ENCODE measurements at regions not wholly inside any gene's neighbourhood (a gene's known extent, or its start where the extent isn't known, plus 50 kb on each side); places are given as distances from the start of the nearest gene placed in this dataset.

DNA sequence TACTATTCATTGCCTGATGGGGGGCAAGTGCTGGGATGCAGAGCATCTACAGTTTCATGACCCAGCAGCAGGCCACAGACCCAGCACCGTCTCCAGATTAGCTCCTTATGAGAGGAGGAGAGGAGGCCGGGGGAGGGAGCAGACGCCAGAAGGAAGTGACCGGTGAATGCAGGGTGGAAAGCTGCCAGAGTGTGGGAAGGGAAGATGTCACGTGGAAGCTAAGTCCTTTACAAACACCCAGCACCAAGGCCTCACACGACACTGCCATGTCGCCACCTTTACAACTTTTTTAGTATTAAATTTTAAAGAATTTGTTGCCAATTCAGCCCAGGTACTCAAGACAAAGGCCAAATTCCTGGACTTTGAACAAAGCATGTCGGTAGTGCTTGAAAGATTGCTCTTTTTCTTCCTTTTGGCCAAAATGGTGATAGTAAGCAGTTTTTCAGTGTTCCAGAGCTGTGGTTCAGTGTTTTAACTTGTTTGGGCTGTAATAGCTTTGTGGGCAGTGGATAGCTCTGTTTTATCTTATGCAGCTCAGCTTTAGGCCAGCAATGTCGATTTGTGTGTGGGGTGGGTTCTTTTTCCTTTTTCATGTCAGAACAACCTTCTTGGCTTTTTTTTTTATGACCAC lies 58.2 kb downstream of the ZBTB38 start:
- ATAC-seq (ENCODE audit: insufficient read depth, low FRiP score) (peak; percentile 76), DNase-seq (peak; percentile 76 to 94 (median 85))
- H3K36me3 ChIP-seq (ENCODE audit: control insufficient read depth in 4 of 4, insufficient read depth in 4 of 4, low read length in 4 of 4), result peaks cover 0 to 15% (median 9%) of the 10 kb centered on the region in 4 donors
- H3K4me1 ChIP-seq (ENCODE audit: control insufficient read depth in 5 of 5, insufficient read depth in 5 of 5, low read length in 5 of 5), result peaks cover 7 to 41% (median 16%) of the 10 kb centered on the region in 5 donors
- no peak overlapping the region for H3K4me3 ChIP-seq
- TF ChIP-seq, protein P1, sequence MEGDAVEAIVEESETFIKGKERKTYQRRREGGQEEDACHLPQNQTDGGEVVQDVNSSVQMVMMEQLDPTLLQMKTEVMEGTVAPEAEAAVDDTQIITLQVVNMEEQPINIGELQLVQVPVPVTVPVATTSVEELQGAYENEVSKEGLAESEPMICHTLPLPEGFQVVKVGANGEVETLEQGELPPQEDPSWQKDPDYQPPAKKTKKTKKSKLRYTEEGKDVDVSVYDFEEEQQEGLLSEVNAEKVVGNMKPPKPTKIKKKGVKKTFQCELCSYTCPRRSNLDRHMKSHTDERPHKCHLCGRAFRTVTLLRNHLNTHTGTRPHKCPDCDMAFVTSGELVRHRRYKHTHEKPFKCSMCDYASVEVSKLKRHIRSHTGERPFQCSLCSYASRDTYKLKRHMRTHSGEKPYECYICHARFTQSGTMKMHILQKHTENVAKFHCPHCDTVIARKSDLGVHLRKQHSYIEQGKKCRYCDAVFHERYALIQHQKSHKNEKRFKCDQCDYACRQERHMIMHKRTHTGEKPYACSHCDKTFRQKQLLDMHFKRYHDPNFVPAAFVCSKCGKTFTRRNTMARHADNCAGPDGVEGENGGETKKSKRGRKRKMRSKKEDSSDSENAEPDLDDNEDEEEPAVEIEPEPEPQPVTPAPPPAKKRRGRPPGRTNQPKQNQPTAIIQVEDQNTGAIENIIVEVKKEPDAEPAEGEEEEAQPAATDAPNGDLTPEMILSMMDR (IDR thresholded peaks at IDR 0.05; ENCODE audit: control extremely low read depth, extremely low read depth), result no peak
- H3K9me3 ChIP-seq (ENCODE audit: control insufficient read depth in 4 of 4, insufficient read depth in 3 of 4, low read length in 3 of 4), result no peaks in the 10 kb centered on the region
- H3K27ac ChIP-seq (ENCODE audit: low read depth in 1 of 2, low read length in 1 of 2), result peak overlapping the region; percentile 81 to 87
- no peaks in the 10 kb centered on the region for H3K27me3 ChIP-seq (ENCODE audit: control insufficient read depth in 3 of 3, insufficient read depth in 3 of 3, low read length in 2 of 3)
- H3K9ac ChIP-seq (ENCODE audit: insufficient read depth in 1 of 2, low read length in 2 of 2), result no peak overlapping the region
- WGBS, 2 donors, result 16 to 35% methylated on average over 9 of the region's 9 CpGs

- 88 to 93% methylated on average over 4 of the region's 4 CpGs for WGBS, 2 donors
- Histone ChIP-seq H3K27ac (ENCODE audit: low read depth in 1 of 2, low read length in 1 of 2) (peak overlapping the region; percentile 24 to 61), H3K9me3 (ENCODE audit: control insufficient read depth in 4 of 4, insufficient read depth in 3 of 4, low read length in 3 of 4) (no peaks in the 10 kb centered on the region), H3K9ac (ENCODE audit: insufficient read depth in 1 of 2, low read length in 2 of 2) (no peak overlapping the region), H3K36me3 (ENCODE audit: control insufficient read depth in 4 of 4, insufficient read depth in 4 of 4, low read length in 4 of 4) (peaks cover 0 to 20% (median 9%) of the 10 kb centered on the region in 4 donors), H3K4me1 (ENCODE audit: control insufficient read depth in 5 of 5, insufficient read depth in 5 of 5, low read length in 5 of 5) (peaks cover 10 to 34% (median 15%) of the 10 kb centered on the region in 5 donors), H3K27me3 (ENCODE audit: control insufficient read depth in 3 of 3, insufficient read depth in 3 of 3, low read length in 2 of 3) (no peaks in the 10 kb centered on the region), H3K4me3 (no peak overlapping the region)
- no peak for ATAC-seq (ENCODE audit: insufficient read depth, low FRiP score)
- TF ChIP-seq, protein P1 (IDR thresholded peaks at IDR 0.05; ENCODE audit: control extremely low read depth, extremely low read depth), result no peak
- DNase-seq, result no peak
These were observed 59.1 kb upstream of the RASA2 start for GRCh38 chr3:141427764-141428163.

GRCh38 chr3:141429371-141430035 lies 57.3 kb upstream of the RASA2 start:
- peaks cover 0 to 27% (median 11%) of the 10 kb centered on the region in 4 donors for H3K36me3 ChIP-seq (ENCODE audit: control insufficient read depth in 4 of 4, insufficient read depth in 4 of 4, low read length in 4 of 4)
- TF ChIP-seq, protein P1 (IDR thresholded peaks at IDR 0.05; ENCODE audit: control extremely low read depth, extremely low read depth), result no peak
- H3K9ac ChIP-seq (ENCODE audit: insufficient read depth in 1 of 2, low read length in 2 of 2), result no peak overlapping the region
- WGBS, 2 donors, result 90 to 93% methylated on average over 18 of the region's 18 CpGs
- H3K27me3 ChIP-seq (ENCODE audit: control insufficient read depth in 3 of 3, insufficient read depth in 3 of 3, low read length in 2 of 3), result no peaks in the 10 kb centered on the region
- peaks cover 10 to 34% (median 19%) of the 10 kb centered on the region in 5 donors for H3K4me1 ChIP-seq (ENCODE audit: control insufficient read depth in 5 of 5, insufficient read depth in 5 of 5, low read length in 5 of 5)
- DNase-seq (no peak), ATAC-seq (ENCODE audit: insufficient read depth, low FRiP score) (no peak)
- no peak overlapping the region for H3K4me3 ChIP-seq
- H3K9me3 ChIP-seq (ENCODE audit: control insufficient read depth in 4 of 4, insufficient read depth in 3 of 4, low read length in 3 of 4), result no peaks in the 10 kb centered on the region
- H3K27ac ChIP-seq (ENCODE audit: low read depth in 1 of 2, low read length in 1 of 2), result peak overlapping the region; percentile 15 to 70

Data from lung (tissue), 11 donors.